ENCODE measurements at regions not wholly inside any gene's neighbourhood (a gene's known extent, or its start where the extent isn't known, plus 50 kb on each side); places are given as distances from the start of the nearest gene placed in this dataset.

DNA sequence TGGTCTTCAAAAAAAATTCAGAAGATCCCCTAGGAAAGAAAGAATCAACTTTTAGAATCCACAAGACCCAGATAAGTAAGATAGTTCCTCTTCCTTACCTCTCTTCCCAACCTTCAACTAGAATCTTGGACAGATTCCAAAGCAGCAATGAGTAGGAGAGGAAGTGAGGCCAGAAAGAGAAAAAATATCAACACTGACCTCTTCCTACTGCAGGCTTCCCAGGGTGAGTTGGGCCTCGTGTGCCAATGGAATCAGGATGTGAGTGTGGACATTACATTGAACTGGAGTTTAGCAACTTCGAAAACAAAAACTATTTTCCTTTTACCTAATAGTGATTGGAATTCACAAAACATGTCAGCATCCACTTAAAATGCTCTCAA lies 102.5 kb upstream of the PIEZO2 start:
- no peaks in the 10 kb centered on the region for H3K36me3 Mint-ChIP-seq
- peaks cover 0 to 8% (median 0%) of the 10 kb centered on the region in 3 donors for H3K9me3 Mint-ChIP-seq
- ATAC-seq (replicated peaks in 1 of 4) (no peak), DNase-seq (no peak)
- H3K27ac Mint-ChIP-seq, result no peak overlapping the region
- no peaks in the 10 kb centered on the region for H3K9me3 ChIP-seq
- H3K4me3 ChIP-seq (ENCODE audit: control insufficient read depth in 1 of 2, extremely low read depth in 1 of 2, low read length in 1 of 2), result no peak overlapping the region
- ChIA-PET CTCF (no interaction called here), POLR2A (no interaction called here)
- H3K27me3 Mint-ChIP-seq, result peaks cover 2 to 15% of the 10 kb centered on the region in 2 donors
- no peak overlapping the region for H3K4me3 Mint-ChIP-seq
- H3K4me1 Mint-ChIP-seq, result no peaks in the 10 kb centered on the region
- no peaks in the 10 kb centered on the region for H3K4me1 ChIP-seq (ENCODE audit: control insufficient read depth in 1 of 2, extremely low read depth in 1 of 2, insufficient read depth in 2 of 2, low read length in 2 of 2)
- WGBS (ENCODE audit: insufficient coverage), result no CpG with 5 or more reads among the region's 2 CpGs
- no peaks in the 10 kb centered on the region for H3K27me3 ChIP-seq (replicated peaks in 1 of 2; ENCODE audit: control insufficient read depth in 2 of 2, extremely low read depth in 1 of 2, insufficient read depth in 2 of 2, low read length in 1 of 2)
- no peaks in the 10 kb centered on the region for H3K36me3 ChIP-seq (ENCODE audit: control insufficient read depth in 2 of 2, extremely low read depth in 1 of 2, insufficient read depth in 1 of 2, low read length in 1 of 2)
- no peak overlapping the region for H3K27ac ChIP-seq (ENCODE audit: low read length)

DNA sequence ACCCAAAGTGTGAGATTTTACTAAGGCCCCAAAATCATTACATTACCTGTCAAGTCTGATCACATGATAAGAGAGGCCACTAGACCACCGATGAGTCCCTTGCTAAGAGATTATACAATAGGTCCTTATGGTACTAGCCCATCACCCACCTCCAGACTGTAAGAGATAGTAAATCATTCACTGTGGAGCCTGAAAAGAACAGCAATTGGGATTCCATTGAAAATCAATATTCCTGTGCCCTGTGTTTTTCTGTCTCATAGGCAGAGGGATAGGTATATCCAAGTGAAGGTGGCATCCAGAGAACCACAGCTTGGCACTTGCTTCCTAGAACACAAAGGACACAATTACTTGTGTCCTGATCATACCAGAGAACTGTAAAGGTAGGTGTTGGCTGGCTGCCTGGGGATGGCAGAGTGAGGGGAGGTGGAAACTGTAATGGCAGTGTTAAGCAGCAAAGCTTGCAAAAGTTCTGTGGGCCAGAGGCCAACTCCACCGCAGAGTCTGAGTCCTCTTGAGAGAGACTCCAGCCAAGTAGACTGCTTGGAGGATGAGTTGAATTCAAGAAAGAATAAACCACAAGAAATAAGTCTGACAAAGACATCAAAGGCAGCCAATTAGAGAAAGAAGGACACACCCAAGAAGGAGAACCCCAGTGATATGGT lies 102.0 kb upstream of the PIEZO2 start:
- no peaks in the 10 kb centered on the region for H3K36me3 Mint-ChIP-seq
- H3K4me3 Mint-ChIP-seq, result no peak overlapping the region
- DNase-seq (no peak), ATAC-seq (replicated peaks in 1 of 4) (no peak)
- no peak overlapping the region for H3K4me3 ChIP-seq (ENCODE audit: control insufficient read depth in 1 of 2, extremely low read depth in 1 of 2, low read length in 1 of 2)
- no peaks in the 10 kb centered on the region for H3K27me3 ChIP-seq (replicated peaks in 1 of 2; ENCODE audit: control insufficient read depth in 2 of 2, extremely low read depth in 1 of 2, insufficient read depth in 2 of 2, low read length in 1 of 2)
- H3K27me3 Mint-ChIP-seq, result peaks cover 2 to 15% of the 10 kb centered on the region in 2 donors
- H3K27ac Mint-ChIP-seq, result no peak overlapping the region
- ChIA-PET POLR2A (no interaction called here), CTCF (no interaction called here)
- WGBS (ENCODE audit: insufficient coverage), result no CpG with 5 or more reads among the region's 2 CpGs
- H3K4me1 ChIP-seq (ENCODE audit: control insufficient read depth in 1 of 2, extremely low read depth in 1 of 2, insufficient read depth in 2 of 2, low read length in 2 of 2), result no peaks in the 10 kb centered on the region
- H3K27ac ChIP-seq (ENCODE audit: low read length), result no peak overlapping the region
- H3K36me3 ChIP-seq (ENCODE audit: control insufficient read depth in 2 of 2, extremely low read depth in 1 of 2, insufficient read depth in 1 of 2, low read length in 1 of 2), result no peaks in the 10 kb centered on the region
- H3K4me1 Mint-ChIP-seq, result no peaks in the 10 kb centered on the region
- H3K9me3 Mint-ChIP-seq, result peaks cover 0 to 8% (median 0%) of the 10 kb centered on the region in 3 donors
- H3K9me3 ChIP-seq, result no peaks in the 10 kb centered on the region

DNA sequence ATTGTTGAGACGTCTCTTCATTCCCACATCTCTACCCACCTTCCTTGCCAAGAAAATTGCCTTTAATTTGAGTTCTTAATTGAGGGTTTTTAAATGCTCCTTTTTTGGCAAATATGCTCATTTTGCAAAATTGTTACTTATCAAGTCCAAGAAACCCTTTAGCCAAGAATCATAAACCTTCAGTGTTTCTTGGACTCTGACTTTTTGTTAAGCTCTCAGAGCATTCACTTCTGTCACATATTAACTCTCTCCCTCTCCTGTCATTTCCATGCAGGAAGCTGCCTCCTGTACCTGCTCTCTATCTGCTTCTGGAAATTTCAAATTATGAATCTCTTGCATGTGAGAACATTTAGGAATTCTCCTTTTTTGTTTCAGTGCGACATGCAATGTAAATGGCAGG lies 100.0 kb upstream of the PIEZO2 start:
- H3K27me3 ChIP-seq (replicated peaks in 1 of 2; ENCODE audit: control insufficient read depth in 2 of 2, extremely low read depth in 1 of 2, insufficient read depth in 2 of 2, low read length in 1 of 2), result no peaks in the 10 kb centered on the region
- peaks cover 0 to 8% (median 0%) of the 10 kb centered on the region in 3 donors for H3K9me3 Mint-ChIP-seq
- no peaks in the 10 kb centered on the region for H3K4me1 Mint-ChIP-seq
- no peaks in the 10 kb centered on the region for H3K36me3 Mint-ChIP-seq
- H3K36me3 ChIP-seq (ENCODE audit: control insufficient read depth in 2 of 2, extremely low read depth in 1 of 2, insufficient read depth in 1 of 2, low read length in 1 of 2), result no peaks in the 10 kb centered on the region
- no peak overlapping the region for H3K4me3 Mint-ChIP-seq
- H3K9me3 ChIP-seq, result no peaks in the 10 kb centered on the region
- DNase-seq, result no peak
- H3K4me3 ChIP-seq (ENCODE audit: control insufficient read depth in 1 of 2, extremely low read depth in 1 of 2, low read length in 1 of 2), result no peak overlapping the region
- no CpG with 5 or more reads among the region's 2 CpGs for WGBS (ENCODE audit: insufficient coverage)
- POLR2A ChIA-PET, result no interaction called here
- H3K27ac Mint-ChIP-seq, result no peak overlapping the region
- H3K27ac ChIP-seq (ENCODE audit: low read length), result no peak overlapping the region
- H3K27me3 Mint-ChIP-seq, result peaks cover 2 to 15% of the 10 kb centered on the region in 2 donors
- no peak for ATAC-seq (replicated peaks in 1 of 4)
- H3K4me1 ChIP-seq (ENCODE audit: control insufficient read depth in 1 of 2, extremely low read depth in 1 of 2, insufficient read depth in 2 of 2, low read length in 2 of 2), result no peaks in the 10 kb centered on the region
- CTCF ChIA-PET, result no interaction called here

DNA sequence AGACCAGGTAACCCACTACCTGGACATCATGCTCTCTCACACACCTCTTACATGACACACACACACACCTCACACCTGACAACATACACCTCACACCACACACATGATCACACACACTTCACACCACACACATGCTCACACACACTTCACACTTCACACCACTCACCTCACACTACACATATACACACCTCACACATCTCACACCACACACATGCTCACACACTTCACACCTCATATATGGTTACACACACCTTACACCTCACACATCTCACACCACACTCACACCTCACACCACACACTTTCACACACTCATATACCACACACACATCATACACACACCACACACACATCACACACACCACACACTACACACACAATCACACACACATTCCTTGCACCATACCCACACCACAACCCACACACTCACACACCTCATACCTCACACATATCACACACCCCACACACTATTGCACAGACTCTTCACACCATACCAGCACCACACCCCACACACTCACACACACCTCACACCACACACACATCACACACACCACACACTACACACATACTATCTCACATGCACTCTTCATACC lies 98.1 kb upstream of the PIEZO2 start:
- no peaks in the 10 kb centered on the region for H3K36me3 ChIP-seq (ENCODE audit: control insufficient read depth in 2 of 2, extremely low read depth in 1 of 2, insufficient read depth in 1 of 2, low read length in 1 of 2)
- no peaks in the 10 kb centered on the region for H3K4me1 ChIP-seq (ENCODE audit: control insufficient read depth in 1 of 2, extremely low read depth in 1 of 2, insufficient read depth in 2 of 2, low read length in 2 of 2)
- H3K9me3 ChIP-seq, result no peaks in the 10 kb centered on the region
- Mint-ChIP-seq H3K27me3 (peaks cover 2 to 10% of the 10 kb centered on the region in 2 donors), H3K4me3 (no peak overlapping the region), H3K9me3 (peaks cover 0 to 8% (median 0%) of the 10 kb centered on the region in 3 donors), H3K4me1 (no peaks in the 10 kb centered on the region), H3K36me3 (no peaks in the 10 kb centered on the region), H3K27ac (no peak overlapping the region)
- ChIA-PET CTCF (no interaction called here), POLR2A (no interaction called here)
- DNase-seq (no peak), ATAC-seq (replicated peaks in 1 of 4) (no peak)
- H3K4me3 ChIP-seq (ENCODE audit: control insufficient read depth in 1 of 2, extremely low read depth in 1 of 2, low read length in 1 of 2), result no peak overlapping the region
- no peak overlapping the region for H3K27ac ChIP-seq (ENCODE audit: low read length)
- no peaks in the 10 kb centered on the region for H3K27me3 ChIP-seq (replicated peaks in 1 of 2; ENCODE audit: control insufficient read depth in 2 of 2, extremely low read depth in 1 of 2, insufficient read depth in 2 of 2, low read length in 1 of 2)

DNA sequence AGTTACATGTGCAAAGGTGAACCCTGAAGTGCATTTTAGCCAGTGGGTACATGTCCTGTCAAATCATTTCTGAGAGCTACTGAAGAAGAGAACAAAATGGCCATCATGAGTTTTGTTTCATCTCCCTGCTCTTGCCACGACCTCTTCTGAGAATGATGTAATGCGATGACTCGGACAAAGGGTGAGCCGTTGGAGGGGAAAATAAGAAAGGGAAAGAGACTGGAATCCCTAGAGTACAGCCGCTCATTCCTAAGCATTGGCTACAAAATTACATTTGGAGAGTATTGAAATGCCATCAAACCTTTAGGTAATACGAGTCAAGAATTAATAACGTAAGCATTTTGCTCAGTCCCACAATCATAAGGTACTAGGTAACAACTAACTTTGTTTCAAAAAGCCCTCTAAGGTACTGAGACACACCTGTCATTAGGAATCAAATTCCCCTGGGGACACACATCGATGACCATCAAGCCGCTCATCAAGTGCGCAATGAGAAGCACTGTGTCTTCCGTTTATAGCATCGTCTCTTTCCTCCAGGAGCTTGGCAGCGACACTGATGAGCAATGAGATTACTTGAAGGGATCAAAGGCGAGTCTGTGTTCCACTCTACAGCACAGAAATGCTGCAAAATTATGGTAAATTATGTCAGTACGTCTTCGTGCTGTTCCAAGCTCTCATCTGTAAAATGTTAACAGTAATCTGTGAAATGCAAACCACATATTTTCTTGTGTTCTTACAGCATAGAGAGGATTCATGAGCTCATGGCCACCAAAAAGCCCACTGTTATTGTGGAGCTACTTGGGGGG lies 97.3 kb upstream of the PIEZO2 start:
- Mint-ChIP-seq H3K27ac (no peak overlapping the region), H3K36me3 (no peaks in the 10 kb centered on the region), H3K9me3 (peaks cover 0 to 4% (median 0%) of the 10 kb centered on the region in 3 donors), H3K27me3 (peaks cover 2 to 6% of the 10 kb centered on the region in 2 donors), H3K4me1 (no peaks in the 10 kb centered on the region), H3K4me3 (no peak overlapping the region)
- DNase-seq (no peak), ATAC-seq (replicated peaks in 1 of 4) (no peak)
- H3K4me1 ChIP-seq (ENCODE audit: control insufficient read depth in 1 of 2, extremely low read depth in 1 of 2, insufficient read depth in 2 of 2, low read length in 2 of 2), result no peaks in the 10 kb centered on the region
- no peak overlapping the region for H3K27ac ChIP-seq (ENCODE audit: low read length)
- no peak overlapping the region for H3K4me3 ChIP-seq (ENCODE audit: control insufficient read depth in 1 of 2, extremely low read depth in 1 of 2, low read length in 1 of 2)
- H3K9me3 ChIP-seq, result no peaks in the 10 kb centered on the region
- 94% methylated on average over 10 of the region's 16 CpGs for WGBS (ENCODE audit: insufficient coverage)
- ChIA-PET POLR2A (no interaction called here), CTCF (no interaction called here)
- no peaks in the 10 kb centered on the region for H3K27me3 ChIP-seq (replicated peaks in 1 of 2; ENCODE audit: control insufficient read depth in 2 of 2, extremely low read depth in 1 of 2, insufficient read depth in 2 of 2, low read length in 1 of 2)
- no peaks in the 10 kb centered on the region for H3K36me3 ChIP-seq (ENCODE audit: control insufficient read depth in 2 of 2, extremely low read depth in 1 of 2, insufficient read depth in 1 of 2, low read length in 1 of 2)

DNA sequence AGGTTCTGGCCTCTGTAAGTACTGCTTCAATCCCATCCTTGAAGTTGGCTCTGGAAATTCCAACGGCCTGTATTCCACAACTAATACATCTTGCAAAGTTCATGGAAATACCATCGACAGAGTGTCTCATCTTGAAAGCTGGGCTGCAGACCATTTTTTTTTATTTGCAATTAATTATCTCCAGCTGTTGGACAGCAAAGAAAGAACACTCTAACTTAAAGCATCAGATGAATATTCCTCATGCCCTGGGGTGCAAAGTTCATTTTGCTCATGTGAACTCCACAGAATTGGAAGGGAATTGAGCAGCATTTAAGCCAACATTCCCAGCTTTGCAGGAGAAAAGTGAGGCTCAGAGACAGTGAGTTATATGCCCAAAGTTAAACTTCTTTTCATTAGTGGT lies 96.5 kb upstream of the PIEZO2 start:
- Mint-ChIP-seq H3K4me3 (no peak overlapping the region), H3K27me3 (peaks cover 2 to 6% of the 10 kb centered on the region in 2 donors), H3K36me3 (no peaks in the 10 kb centered on the region), H3K4me1 (no peaks in the 10 kb centered on the region), H3K27ac (no peak overlapping the region), H3K9me3 (no peaks in the 10 kb centered on the region)
- DNase-seq (no peak), ATAC-seq (replicated peaks in 1 of 4) (no peak)
- no peak overlapping the region for H3K4me3 ChIP-seq (ENCODE audit: control insufficient read depth in 1 of 2, extremely low read depth in 1 of 2, low read length in 1 of 2)
- no peaks in the 10 kb centered on the region for H3K27me3 ChIP-seq (replicated peaks in 1 of 2; ENCODE audit: control insufficient read depth in 2 of 2, extremely low read depth in 1 of 2, insufficient read depth in 2 of 2, low read length in 1 of 2)
- ChIA-PET POLR2A (interaction anchor here in 1 of 2 donors (0.6 kb wide), 1 partner anchor 279 kb away, joined by 15 read pairs; no protein-coding TSS in a partner anchor), CTCF (no interaction called here)
- no peaks in the 10 kb centered on the region for H3K36me3 ChIP-seq (ENCODE audit: control insufficient read depth in 2 of 2, extremely low read depth in 1 of 2, insufficient read depth in 1 of 2, low read length in 1 of 2)
- no peak overlapping the region for H3K27ac ChIP-seq (ENCODE audit: low read length)
- H3K9me3 ChIP-seq, result no peaks in the 10 kb centered on the region
- H3K4me1 ChIP-seq (ENCODE audit: control insufficient read depth in 1 of 2, extremely low read depth in 1 of 2, insufficient read depth in 2 of 2, low read length in 2 of 2), result no peaks in the 10 kb centered on the region
- WGBS (ENCODE audit: insufficient coverage), result 63% methylated on average over 2 of the region's 2 CpGs

Measured in T-cell (primary cell).